Cardiac fibroblast (primary cell): ENCODE measurements at regions not wholly inside any gene's neighbourhood (a gene's known extent, or its start where the extent isn't known, plus 50 kb on each side); places are given as distances from the start of the nearest gene placed in this dataset.
"Not testable (repeated sequence)": the region's sequence is repeated elsewhere in the genome, so short reads cannot be mapped to it uniquely, and the experiment has no call there.

Source experiments
- DNase-seq, 2 donors: peaks; one replicate each; pipeline versions ENCODE4 v3.0.0 to v3.0.0-alpha.2; 2010; ENCODE audit warnings: low read depth in 2 of 2
- H3K4me3 ChIP-seq, 2 donors: replicated peaks in 1 of 2; 1 replicate in 1 of 2; 2 replicates in 1 of 2; pipeline ENCODE4 v1.5.1; 2011; ENCODE audit warnings: low read depth in 2 of 2, low read length in 2 of 2, mild to moderate bottlenecking in 2 of 2, moderate library complexity in 1 of 2
- CTCF ChIP-seq: IDR thresholded peaks from one replicate; pipeline ENCODE4 v1.5.1; 2011; ENCODE audit warnings: low read depth, mild to moderate bottlenecking, low read length, inconsistent platforms

GRCh38 chr9:108033976-108034964, 544.7 kb upstream of the KLF4 start:
- DNase-seq = peak; percentile 73 to 84
- H3K4me3 ChIP-seq = no peak overlapping the region
- TF ChIP-seq CTCF = no peak

- not testable (repeated sequence) for DNase-seq, H3K4me3 ChIP-seq
These were observed 542.5 kb upstream of the KLF4 start for GRCh38 chr9:108032079-108032478.

GRCh38 chr9:108031221-108031620, 541.7 kb upstream of the KLF4 start:
- DNase-seq, H3K4me3 ChIP-seq: not testable (repeated sequence)

GRCh38 chr9:108026718-108027117, 537.1 kb upstream of the KLF4 start:
- H3K4me3 ChIP-seq, DNase-seq: not testable (repeated sequence)

GRCh38 chr9:108024604-108025003, 535.0 kb upstream of the KLF4 start:
- H3K4me3 ChIP-seq = no peak overlapping the region
- DNase-seq = no peak
- TF ChIP-seq CTCF = no peak

GRCh38 chr9:108022246-108022935, 532.8 kb upstream of the KLF4 start:
- DNase-seq = peak in 1 of 2 donors; percentile 38
- no peak for TF ChIP-seq CTCF
- no peak overlapping the region for H3K4me3 ChIP-seq

GRCh38 chr9:108021096-108021710, 531.6 kb upstream of the KLF4 start:
- no peak for TF ChIP-seq CTCF
- DNase-seq = no peak
- H3K4me3 ChIP-seq = no peak overlapping the region

GRCh38 chr9:108019821-108020220, 530.3 kb upstream of the KLF4 start:
- no peak for DNase-seq
- TF ChIP-seq CTCF = no peak

More at GRCh38 chr9:108019821-108020220, 530.3 kb upstream of the KLF4 start:
- H3K4me3 ChIP-seq = no peak overlapping the region
